IMR-90 (cell line): ENCODE measurements at regions not wholly inside any gene's neighbourhood (a gene's known extent, or its start where the extent isn't known, plus 50 kb on each side); places are given as distances from the start of the nearest gene placed in this dataset.

ENCODE experiments used
- ATAC-seq: fragments of 200-7000 bp; cut with Tn5 transposase; 2 replicates; pipeline ENCODE4 v1.9.1; 2020; ENCODE audit warnings: low read depth, mild to moderate bottlenecking, moderate library complexity
- BruUV-seq: library from RNA; stranded (reverse); fragments of 400-500 nt; replicated peaks from 2 replicates; lab custom pipeline; 2021; lab: Mats Ljungman, UMichigan
- CTCF ChIA-PET: fragments of 300-600 bp; formaldehyde crosslinking; extraction: SDS; loops from one replicate; lab custom pipeline; 2021; ENCODE audit warnings: antibody characterized with exemption; lab: Yijun Ruan, JAX
- POLR2A ChIA-PET: fragments of 300-600 bp; sonication (Branson Sonifier 250); formaldehyde crosslinking; loops from one replicate; lab custom pipeline; 2022; ENCODE audit warnings: antibody characterized with exemption; ENCODE audit not compliant: unreplicated experiment; lab: Charles Lee
- DNase-seq: peaks from one replicate; pipeline ENCODE4 v3.0.0; 2013
- H2AFZ ChIP-seq: replicated peaks from 2 replicates; pipeline ENCODE3; 2013; ENCODE audit warnings: low read length, mild to moderate bottlenecking; ENCODE audit not compliant: poor library complexity
- H2AK5ac ChIP-seq: 2 replicates; pipeline ENCODE4 v1.6.1; 2013; ENCODE audit warnings: low read depth, low read length, inconsistent platforms
- H2AK9ac ChIP-seq: replicated peaks from 2 replicates; pipeline ENCODE3; 2013; ENCODE audit warnings: mild to moderate bottlenecking, low read depth, low read length, moderate library complexity; ENCODE audit not compliant: poor library complexity
- H2BK120ac ChIP-seq: 2 replicates; pipeline ENCODE4 v1.6.1; 2013; ENCODE audit warnings: low read depth, low read length, inconsistent platforms
- H2BK15ac ChIP-seq: 3 replicates; pipeline ENCODE4 v1.6.1; 2013; ENCODE audit warnings: low read depth, low read length, inconsistent platforms
- H2BK20ac ChIP-seq: 2 replicates; pipeline ENCODE4 v1.6.1; 2013; ENCODE audit warnings: low read depth, mild to moderate bottlenecking, inconsistent platforms, low read length, moderate library complexity
- H2BK5ac ChIP-seq: 2 replicates; pipeline ENCODE4 v1.6.1; 2013; ENCODE audit warnings: mild to moderate bottlenecking, low read depth, low read length, inconsistent platforms; ENCODE audit not compliant: poor library complexity, severe bottlenecking
- H3K14ac ChIP-seq: replicated peaks from 2 replicates; pipeline ENCODE4 v1.6.1; 2013; ENCODE audit warnings: low read depth, low read length, inconsistent platforms
- H3K18ac ChIP-seq: 2 replicates; pipeline ENCODE4 v1.6.1; 2013; ENCODE audit warnings: low read depth, low read length, control low read depth
- H3K23ac ChIP-seq: 2 replicates; pipeline ENCODE4 v1.6.1; 2013; ENCODE audit warnings: low read depth, low read length, inconsistent platforms
- H3K27ac ChIP-seq: 2 replicates; pipeline ENCODE4 v1.5.1; 2013; ENCODE audit warnings: mild to moderate bottlenecking, control low read depth, low read length; ENCODE audit not compliant: insufficient read depth
- H3K27me3 ChIP-seq: 2 replicates; pipeline ENCODE4 v1.6.1; 2013; ENCODE audit warnings: low read length; ENCODE audit not compliant: control insufficient read depth, insufficient read depth
- H3K36me3 ChIP-seq: 2 replicates; pipeline ENCODE4 v1.6.1; 2013; ENCODE audit warnings: low read length, mixed read lengths; ENCODE audit not compliant: control insufficient read depth, insufficient read depth
- H3K4ac ChIP-seq: 2 replicates; pipeline ENCODE4 v1.6.1; 2013; ENCODE audit warnings: low read depth, low read length, inconsistent platforms
- H3K4me1 ChIP-seq: 2 replicates; pipeline ENCODE4 v1.6.1; 2013; ENCODE audit warnings: low read length, mixed read lengths; ENCODE audit not compliant: control insufficient read depth, insufficient read depth
- H3K4me2 ChIP-seq: 2 replicates; pipeline ENCODE4 v1.6.1; 2013; ENCODE audit warnings: low read depth, mild to moderate bottlenecking, control low read depth, low read length, moderate library complexity
- H3K4me3 ChIP-seq: 2 replicates; pipeline ENCODE4 v1.5.1; 2013; ENCODE audit warnings: low read depth, mild to moderate bottlenecking, control low read depth, low read length, moderate library complexity; ENCODE audit not compliant: insufficient read depth
- H3K56ac ChIP-seq: 2 replicates; pipeline ENCODE4 v1.6.1; 2013; ENCODE audit warnings: low read length, inconsistent platforms; ENCODE audit not compliant: insufficient read depth; ENCODE audit errors: extremely low read depth
- H3K79me1 ChIP-seq, 2 experiments: 2 replicates each; pipeline ENCODE4 v1.6.1; 2013; ENCODE audit warnings: low read length in 2 of 2, inconsistent platforms in 1 of 2, low read depth in 1 of 2
- H3K9ac ChIP-seq: 2 replicates; pipeline ENCODE4 v1.6.1; 2013; ENCODE audit warnings: low read depth, low read length, control low read depth
- H3K9me1 ChIP-seq: 2 replicates; pipeline ENCODE4 v1.6.1; 2013; ENCODE audit warnings: low read length, inconsistent platforms; ENCODE audit not compliant: insufficient read depth
- H3K9me3 ChIP-seq: 2 replicates; pipeline ENCODE4 v1.6.1; 2013; ENCODE audit warnings: low read length; ENCODE audit not compliant: control insufficient read depth, insufficient read depth
- H4K20me1 ChIP-seq: 2 replicates; pipeline ENCODE4 v1.6.1; 2013; ENCODE audit warnings: low read length, inconsistent platforms; ENCODE audit not compliant: insufficient read depth
- H4K5ac ChIP-seq: 2 replicates; pipeline ENCODE4 v1.6.1; 2013; ENCODE audit warnings: mild to moderate bottlenecking, low read depth, low read length, control low read depth
- H4K8ac ChIP-seq, 2 experiments: 2 replicates each; pipeline ENCODE4 v1.6.1; 2013; ENCODE audit warnings: low read depth in 2 of 2, low read length in 2 of 2, control low read depth in 1 of 2, inconsistent platforms in 1 of 2
- H4K91ac ChIP-seq: 2 replicates; pipeline ENCODE4 v1.6.1; 2013; ENCODE audit warnings: low read depth, low read length, inconsistent platforms; ENCODE audit not compliant: insufficient read depth
- BHLHE40 ChIP-seq: fragments of 150-350 bp; IDR thresholded peaks from 2 replicates; pipeline ENCODE4 v1.6.1; 2016; ENCODE audit warnings: mild to moderate bottlenecking, low read depth, low read length
- CEBPB ChIP-seq: IDR thresholded peaks from 2 replicates; pipeline ENCODE4 v1.6.1; 2012; ENCODE audit warnings: low read depth, low read length, improper control_type of control experiment
- CHD1 ChIP-seq: IDR thresholded peaks from 2 replicates; pipeline ENCODE4 v1.6.1; 2012; ENCODE audit warnings: low read depth, low read length, improper control_type of control experiment
- CTCF ChIP-seq: conservative IDR thresholded peaks from 2 replicates; pipeline ENCODE4 v1.5.1; 2012; ENCODE audit warnings: mild to moderate bottlenecking, low read depth, low read length, improper control_type of control experiment
- MAFK ChIP-seq: IDR thresholded peaks from 2 replicates; pipeline ENCODE4 v1.6.1; 2012; ENCODE audit warnings: low read depth, low read length, improper control_type of control experiment
- MAZ ChIP-seq: IDR thresholded peaks from 2 replicates; pipeline ENCODE4 v1.6.1; 2012; ENCODE audit warnings: low read depth, mild to moderate bottlenecking, low read length, improper control_type of control experiment, moderate library complexity, borderline replicate concordance
- MXI1 ChIP-seq: IDR thresholded peaks from 2 replicates; pipeline ENCODE4 v1.6.1; 2012; ENCODE audit warnings: low read depth, mild to moderate bottlenecking, low read length, moderate library complexity, borderline replicate concordance
- NFE2L2 ChIP-seq: fragments of 150-350 bp; IDR thresholded peaks from 2 replicates; pipeline ENCODE4 v1.6.1; 2016; ENCODE audit warnings: low read depth, mild to moderate bottlenecking, low read length
- POLR2A ChIP-seq: IDR thresholded peaks from 2 replicates; pipeline ENCODE4 v1.6.1; 2012; ENCODE audit warnings: mild to moderate bottlenecking, low read depth, low read length
- RCOR1 ChIP-seq: IDR thresholded peaks from 2 replicates; pipeline ENCODE4 v1.6.1; 2012; ENCODE audit warnings: mild to moderate bottlenecking, low read length, improper control_type of control experiment; ENCODE audit not compliant: insufficient replicate concordance
- RFX5 ChIP-seq: IDR thresholded peaks from 2 replicates; pipeline ENCODE4 v1.8.0; 2012; ENCODE audit warnings: low read depth, mild to moderate bottlenecking, low read length, moderate library complexity
- SMC3 ChIP-seq: fragments of 150-350 bp; IDR thresholded peaks from 2 replicates; pipeline ENCODE4 v1.6.1; 2016; ENCODE audit warnings: low read depth, mild to moderate bottlenecking, antibody characterized with exemption, low read length, moderate library complexity
- USF2 ChIP-seq: fragments of 150-350 bp; IDR thresholded peaks from 2 replicates; pipeline ENCODE4 v1.6.1; 2017; ENCODE audit warnings: mild to moderate bottlenecking, antibody characterized with exemption, low read length, low read depth
- WGBS, 2 experiments: methylation state at CpG; one replicate each; pipeline versions ENCODE4 v1.1.5 to v1.1.7; 2013; ENCODE audit warnings: missing lambda C conversion rate in 2 of 2; ENCODE audit not compliant: insufficient read length in 1 of 2; ENCODE audit errors: extremely low coverage in 2 of 2; 5-methylcytosine and 5-hydroxymethylcytosine counted together
- dilution Hi-C: fragments of 300-500 bp; cut with HindIII; formaldehyde crosslinking; loops from one replicate; pipeline ENCODE4 v1.14.3; 2018; ENCODE audit warnings: low sequenced_read_pairs; ENCODE audit not compliant: unreplicated experiment
- in situ Hi-C: fragments of 300-500 bp; cut with MboI; formaldehyde crosslinking; loops from 3 replicates; pipeline ENCODE4 v1.14.3; 2019; ENCODE audit warnings: low sequenced_read_pairs, inconsistent platforms, mixed read lengths
- intact Hi-C: fragments of 100-400 bp; cut with micrococcal nuclease; formaldehyde crosslinking; loops from 2 replicates; pipeline ENCODE4 v1.10.0; 2022

- ATAC-seq (no peak), DNase-seq (no peak)
- ChIA-PET CTCF (no interaction called here), POLR2A (no interaction called here)
- TF ChIP-seq BHLHE40: no peak
- TF ChIP-seq RCOR1: no peak
- TF ChIP-seq SMC3: no peak
- TF ChIP-seq MXI1: no peak
- TF ChIP-seq MAFK: no peak
- TF ChIP-seq CEBPB: no peak
- no peak for TF ChIP-seq NFE2L2
- no peak for TF ChIP-seq RFX5
- TF ChIP-seq CHD1: no peak
- no peak for TF ChIP-seq CTCF
- TF ChIP-seq MAZ: no peak
- no peak for TF ChIP-seq USF2
- TF ChIP-seq POLR2A: no peak
- intact Hi-C loops (no loop called here), in situ Hi-C loops (no loop called here), dilution Hi-C loops (no loop called here)
- H2BK120ac ChIP-seq: no peak overlapping the region
- H3K14ac ChIP-seq: no peak overlapping the region
- no peaks in the 10 kb centered on the region for H4K20me1 ChIP-seq
- no peaks in the 10 kb centered on the region for H3K9me1 ChIP-seq
- no TSS peak for BruUV-seq
- H3K27me3 ChIP-seq: no peaks in the 10 kb centered on the region
- no peak overlapping the region for H4K8ac ChIP-seq
- H2BK5ac ChIP-seq: no peak overlapping the region
- H3K18ac ChIP-seq: no peak overlapping the region
- no CpG with 5 or more reads among the region's 2 CpGs for WGBS, 2 experiments
- H2BK20ac ChIP-seq: no peak overlapping the region
- no peak overlapping the region for H3K23ac ChIP-seq
- no peak overlapping the region for H3K4me2 ChIP-seq
- H3K36me3 ChIP-seq: no peaks in the 10 kb centered on the region
- peaks cover 7% of the 10 kb centered on the region for H3K9me3 ChIP-seq
- H3K27ac ChIP-seq: no peak overlapping the region
- H3K56ac ChIP-seq: no peak overlapping the region
- H3K4ac ChIP-seq: no peak overlapping the region
- H2AK5ac ChIP-seq: no peak overlapping the region
- no peak overlapping the region for H4K91ac ChIP-seq
- H2AFZ ChIP-seq: no peak overlapping the region
- no peak overlapping the region for H2BK15ac ChIP-seq
- no peak overlapping the region for H2AK9ac ChIP-seq
- no peaks in the 10 kb centered on the region for H3K79me1 ChIP-seq
- H3K4me3 ChIP-seq: no peak overlapping the region
- no peak overlapping the region for H3K9ac ChIP-seq
- no peak overlapping the region for H4K5ac ChIP-seq
- H3K4me1 ChIP-seq: no peaks in the 10 kb centered on the region
Observed at GRCh38 chr9:118302721-118303120, 598.5 kb downstream of the TLR4 start.
